Dermis microvascular lymphatic vessel endothelial cell (primary cell): ENCODE measurements at regions not wholly inside any gene's neighbourhood (a gene's known extent, or its start where the extent isn't known, plus 50 kb on each side); places are given as distances from the start of the nearest gene placed in this dataset.

Source experiments
- DNase-seq, 2 donors: peaks; one replicate each; pipeline versions ENCODE4 v3.0.0 to v3.0.0-alpha.2; 2010; ENCODE audit warnings: low read depth in 2 of 2

GRCh38 chr12:59234391-59234790 lies 314.1 kb upstream of the LRIG3 start:
- DNase-seq: no peak

GRCh38 chr12:59230334-59230733 lies 310.0 kb upstream of the LRIG3 start:
- DNase-seq: no peak

- no peak for DNase-seq
Measured at GRCh38 chr12:59219148-59219547, 298.8 kb upstream of the LRIG3 start.

GRCh38 chr12:59196989-59197388 lies 276.7 kb upstream of the LRIG3 start:
- DNase-seq: no peak

GRCh38 chr12:59194794-59195193 lies 274.5 kb upstream of the LRIG3 start:
- DNase-seq: no peak

GRCh38 chr12:59193476-59194050 lies 273.3 kb upstream of the LRIG3 start:
- no peak for DNase-seq

GRCh38 chr12:59191372-59191771 lies 271.1 kb upstream of the LRIG3 start:
- no peak for DNase-seq

GRCh38 chr12:59186451-59186850 lies 266.1 kb upstream of the LRIG3 start:
- DNase-seq: no peak

GRCh38 chr12:59185295-59185694 lies 265.0 kb upstream of the LRIG3 start:
- DNase-seq: no peak

GRCh38 chr12:59182658-59183455 lies 262.6 kb upstream of the LRIG3 start:
- DNase-seq: no peak

- DNase-seq: no peak
Measured at GRCh38 chr12:59182191-59182590, 261.9 kb upstream of the LRIG3 start.

GRCh38 chr12:59181196-59181777 lies 261.0 kb upstream of the LRIG3 start:
- DNase-seq: no peak

GRCh38 chr12:59179231-59179630 lies 258.9 kb upstream of the LRIG3 start:
- DNase-seq: no peak

GRCh38 chr12:59173695-59174094 lies 253.4 kb upstream of the LRIG3 start:
- no peak for DNase-seq

- DNase-seq: no peak
Measured at GRCh38 chr12:59168647-59169046, 248.3 kb upstream of the LRIG3 start.

GRCh38 chr12:59166457-59166856 lies 246.2 kb upstream of the LRIG3 start:
- DNase-seq: no peak

- peak; percentile 21 to 50 for DNase-seq
Measured at GRCh38 chr12:59164991-59165718, 244.9 kb upstream of the LRIG3 start.

- DNase-seq: no peak
Measured at GRCh38 chr12:59164226-59164625, 243.9 kb upstream of the LRIG3 start.

GRCh38 chr12:59158681-59159080 lies 238.4 kb upstream of the LRIG3 start:
- DNase-seq: no peak

GRCh38 chr12:59158066-59158465 lies 237.8 kb upstream of the LRIG3 start:
- no peak for DNase-seq

GRCh38 chr12:59155448-59155847 lies 235.1 kb upstream of the LRIG3 start:
- no peak for DNase-seq

- DNase-seq: no peak
Measured at GRCh38 chr12:59151243-59151642, 230.9 kb upstream of the LRIG3 start.
